PC-9 (cell line): ENCODE measurements at regions not wholly inside any gene's neighbourhood (a gene's known extent, or its start where the extent isn't known, plus 50 kb on each side); places are given as distances from the start of the nearest gene placed in this dataset.

ENCODE experiments used
- CTCF ChIP-seq: fragments of 200-600 bp; sonication (generic); conservative IDR thresholded peaks from 2 replicates; pipeline ENCODE4 v1.6.1; 2017; ENCODE audit warnings: mixed run types, antibody characterized with exemption, mild to moderate bottlenecking, moderate library complexity
- EZH2 ChIP-seq: fragments of 200-600 bp; sonication (generic); IDR thresholded peaks from 2 replicates; pipeline ENCODE4 v1.8.0; 2017; ENCODE audit warnings: antibody characterized with exemption, low read depth

GRCh38 chr9:708551-709432, 132.7 kb upstream of the DMRT1 start:
- no peak for TF ChIP-seq CTCF
- no peak for TF ChIP-seq EZH2
